Hepatocyte (in vitro differentiated cells): ENCODE measurements at regions not wholly inside any gene's neighbourhood (a gene's known extent, or its start where the extent isn't known, plus 50 kb on each side); places are given as distances from the start of the nearest gene placed in this dataset.

Experiments
- CTCF ChIP-seq: fragments of 200-600 bp; sonication (generic); IDR thresholded peaks from 2 replicates; pipeline ENCODE4 v1.5.1; 2016; ENCODE audit warnings: antibody characterized with exemption, mild to moderate bottlenecking; ENCODE audit not compliant: poor library complexity
- EZH2 ChIP-seq: fragments of 200-600 bp; sonication (generic); IDR thresholded peaks from 2 replicates; pipeline ENCODE4 v1.6.1; 2016; ENCODE audit warnings: antibody characterized with exemption, mild to moderate bottlenecking, borderline replicate concordance
- EZH2phosphoT487 ChIP-seq: fragments of 200-600 bp; sonication (generic); IDR thresholded peaks from one replicate; pipeline ENCODE4 v1.6.1; 2018; ENCODE audit warnings: antibody characterized with exemption, mild to moderate bottlenecking, low read depth, moderate library complexity; ENCODE audit not compliant: unreplicated experiment, severe bottlenecking

- TF ChIP-seq EZH2 (no peak), CTCF (no peak), EZH2phosphoT487 (no peak)
Observed at GRCh38 chr4:173878701-173879100, 348.7 kb upstream of the HAND2 start.
